Retinal pigment epithelial cell (primary cell): ENCODE measurements at regions not wholly inside any gene's neighbourhood (a gene's known extent, or its start where the extent isn't known, plus 50 kb on each side); places are given as distances from the start of the nearest gene placed in this dataset.
"Not testable (repeated sequence)": the region's sequence is repeated elsewhere in the genome, so short reads cannot be mapped to it uniquely, and the experiment has no call there.

ENCODE experiments used
- DNase-seq: peaks from one replicate; pipeline ENCODE4 v3.0.0-alpha.2; 2010; ENCODE audit warnings: low read depth
- H3K4me3 ChIP-seq: 2 replicates; pipeline ENCODE4 v1.5.1; 2011; ENCODE audit warnings: mild to moderate bottlenecking, low read length, control low read depth, moderate library complexity
- TF ChIP-seq, protein P1 (sequence below): conservative IDR thresholded peaks from 2 replicates; pipeline ENCODE4 v1.5.1; 2011; ENCODE audit warnings: low read depth, low read length, control low read depth, inconsistent platforms

GRCh38 chr4:189809839-189810238 is 130.8 kb upstream of the FRG1 start:
- TF ChIP-seq, protein P1, sequence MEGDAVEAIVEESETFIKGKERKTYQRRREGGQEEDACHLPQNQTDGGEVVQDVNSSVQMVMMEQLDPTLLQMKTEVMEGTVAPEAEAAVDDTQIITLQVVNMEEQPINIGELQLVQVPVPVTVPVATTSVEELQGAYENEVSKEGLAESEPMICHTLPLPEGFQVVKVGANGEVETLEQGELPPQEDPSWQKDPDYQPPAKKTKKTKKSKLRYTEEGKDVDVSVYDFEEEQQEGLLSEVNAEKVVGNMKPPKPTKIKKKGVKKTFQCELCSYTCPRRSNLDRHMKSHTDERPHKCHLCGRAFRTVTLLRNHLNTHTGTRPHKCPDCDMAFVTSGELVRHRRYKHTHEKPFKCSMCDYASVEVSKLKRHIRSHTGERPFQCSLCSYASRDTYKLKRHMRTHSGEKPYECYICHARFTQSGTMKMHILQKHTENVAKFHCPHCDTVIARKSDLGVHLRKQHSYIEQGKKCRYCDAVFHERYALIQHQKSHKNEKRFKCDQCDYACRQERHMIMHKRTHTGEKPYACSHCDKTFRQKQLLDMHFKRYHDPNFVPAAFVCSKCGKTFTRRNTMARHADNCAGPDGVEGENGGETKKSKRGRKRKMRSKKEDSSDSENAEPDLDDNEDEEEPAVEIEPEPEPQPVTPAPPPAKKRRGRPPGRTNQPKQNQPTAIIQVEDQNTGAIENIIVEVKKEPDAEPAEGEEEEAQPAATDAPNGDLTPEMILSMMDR = no peak
- DNase-seq = no peak
- H3K4me3 ChIP-seq = no peak overlapping the region

GRCh38 chr4:189810318-189811181 is 130.1 kb upstream of the FRG1 start:
- H3K4me3 ChIP-seq = not testable (repeated sequence)

GRCh38 chr4:189815404-189816192 is 125.1 kb upstream of the FRG1 start:
- no peak for DNase-seq
- H3K4me3 ChIP-seq = no peak overlapping the region
- TF ChIP-seq, protein P1 = no peak

More at GRCh38 chr4:189810318-189811181, 130.1 kb upstream of the FRG1 start:
- not testable (repeated sequence) for DNase-seq

DNA sequence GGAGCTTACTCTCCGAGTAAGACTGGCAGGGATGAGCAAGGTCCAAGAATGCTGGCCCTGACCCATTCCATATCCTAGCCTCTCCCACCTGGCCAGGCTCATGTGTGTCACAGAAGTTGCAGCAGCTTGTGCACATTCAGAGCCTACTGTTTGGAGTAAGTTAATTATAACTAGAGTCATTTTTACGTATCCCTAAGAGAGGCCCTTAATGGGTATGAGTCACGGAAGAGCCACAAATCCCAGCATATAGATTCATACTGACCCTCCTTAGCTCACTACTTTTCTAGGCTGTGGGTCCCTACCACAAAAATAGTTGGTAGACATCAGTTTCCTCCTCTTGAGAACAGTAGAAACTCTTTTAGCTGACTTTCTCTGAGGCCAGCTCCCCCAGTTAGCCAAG is 118.3 kb upstream of the FRG1 start:
- no peak for DNase-seq
- H3K4me3 ChIP-seq = no peak overlapping the region
- TF ChIP-seq, protein P1 = no peak

DNA sequence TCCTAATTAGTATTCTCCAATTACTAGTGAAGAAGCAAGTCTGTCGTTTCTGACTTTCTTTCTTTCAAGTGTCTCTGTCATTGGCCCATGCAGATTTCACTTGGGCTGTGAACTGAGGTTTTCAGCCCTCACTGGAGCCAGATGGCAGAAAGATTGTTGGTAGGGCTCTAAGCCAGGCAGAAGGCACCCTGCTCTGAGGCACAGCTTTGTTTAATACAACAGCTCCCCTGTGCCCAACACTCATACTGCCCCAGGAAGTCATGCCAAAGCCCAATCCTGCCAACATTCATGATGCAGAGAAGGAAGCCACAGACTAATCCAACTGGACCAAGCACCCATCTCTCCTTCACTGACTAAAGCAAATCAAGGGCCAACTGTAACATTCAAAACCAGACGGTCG is 117.1 kb upstream of the FRG1 start:
- TF ChIP-seq, protein P1 = no peak
- no peak overlapping the region for H3K4me3 ChIP-seq

GRCh38 chr4:189825466-189825865 is 115.2 kb upstream of the FRG1 start:
- TF ChIP-seq, protein P1 = no peak
- H3K4me3 ChIP-seq = no peak overlapping the region
- DNase-seq = no peak

More for the DNA sequence above, 117.1 kb upstream of the FRG1 start:
- no peak for DNase-seq

- no peak overlapping the region for H3K4me3 ChIP-seq
- no peak for DNase-seq
- TF ChIP-seq, protein P1 = no peak
Observed at GRCh38 chr4:189826657-189827056, 114.0 kb upstream of the FRG1 start.
